ENCODE measurements at regions not wholly inside any gene's neighbourhood (a gene's known extent, or its start where the extent isn't known, plus 50 kb on each side); places are given as distances from the start of the nearest gene placed in this dataset.

GRCh38 chr12:58980768-58981167 is 60.5 kb upstream of the LRIG3 start:
- H2BK5ac ChIP-seq (ENCODE audit: insufficient read length, low read length): no peak overlapping the region
- no peak for TF ChIP-seq CTCF (conservative IDR thresholded peaks at IDR 0.05)
- H3K27ac ChIP-seq (ENCODE audit: insufficient read length, low read depth, low read length): no peak overlapping the region
- H3K23me2 ChIP-seq (ENCODE audit: insufficient read length, low read depth, low read length, poor library complexity, severe bottlenecking): no peaks in the 10 kb centered on the region
- no peak overlapping the region for H4K91ac ChIP-seq (ENCODE audit: insufficient read length, low read depth, low read length)
- WGBS (ENCODE audit: extremely low coverage, insufficient read length, low lambda C conversion rate): no CpG with 5 or more reads among the region's 1 CpG
- H3K18ac ChIP-seq (ENCODE audit: insufficient read length, low read depth, low read length): no peak overlapping the region
- DNase-seq: no peak
- no peak overlapping the region for H3K14ac ChIP-seq (ENCODE audit: insufficient read depth, low read length)
- H3K23ac ChIP-seq (ENCODE audit: insufficient read length, low read depth, low read length): no peak overlapping the region
- H3K9ac ChIP-seq (ENCODE audit: extremely low read depth, insufficient read length, low read length): no peak overlapping the region
- Mint-ChIP-seq H3K36me3 (ENCODE audit: insufficient read depth in 1 of 3, low read depth in 3 of 3) (no peaks in the 10 kb centered on the region), H3K27me3 (ENCODE audit: low read depth) (no peaks in the 10 kb centered on the region; the same call in 1 of the 2 replicates), H3K4me3 (no peak overlapping the region), H3K9me3 (no peaks in the 10 kb centered on the region), H3K27ac (no peak overlapping the region), H3K4me1 (peaks cover 2 to 3% of the 10 kb centered on the region in 2 experiments; a peak in 1 of 4 replicates)
- H2BK20ac ChIP-seq (ENCODE audit: low read depth, low read length, poor library complexity, severe bottlenecking): no peak overlapping the region
- no peaks in the 10 kb centered on the region for H4K20me1 ChIP-seq (ENCODE audit: control insufficient read depth, insufficient read depth, insufficient read length)
- H4K8ac ChIP-seq (replicated peaks; ENCODE audit: insufficient read length, low read depth, low read length): no peak overlapping the region
- no peak overlapping the region for H3K56ac ChIP-seq (ENCODE audit: insufficient read length, low read depth, low read length)
- no peaks in the 10 kb centered on the region for H3K79me1 ChIP-seq (ENCODE audit: insufficient read depth, low read depth, low read length, poor library complexity, severe bottlenecking)
- no peaks in the 10 kb centered on the region for H3K9me3 ChIP-seq (ENCODE audit: control insufficient read depth, low read depth, low read length)
- H4K5ac ChIP-seq (ENCODE audit: insufficient read length, low read depth, low read length): no peak overlapping the region
- no peak overlapping the region for H2AFZ ChIP-seq (ENCODE audit: low read length)
- H3K79me2 ChIP-seq (ENCODE audit: insufficient read depth, low read length): no peaks in the 10 kb centered on the region
- no peak overlapping the region for H2BK12ac ChIP-seq (ENCODE audit: insufficient read length, low read depth, low read length)
- no peak overlapping the region for H2BK120ac ChIP-seq (ENCODE audit: low read depth, low read length, poor library complexity, severe bottlenecking)
- no peak overlapping the region for H3K4me2 ChIP-seq (ENCODE audit: insufficient read depth, insufficient read length, low read length)
- no peak overlapping the region for H2BK15ac ChIP-seq (ENCODE audit: low read depth, low read length)
- no peaks in the 10 kb centered on the region for H3K4me1 ChIP-seq (ENCODE audit: insufficient read depth, low read length)
- H3T11ph ChIP-seq (ENCODE audit: low read length): no peak overlapping the region
- no peak overlapping the region for H3K4ac ChIP-seq (ENCODE audit: low read depth, low read length)
- no peaks in the 10 kb centered on the region for H3K27me3 ChIP-seq (ENCODE audit: insufficient read depth, low read length)
- H2AK5ac ChIP-seq (ENCODE audit: insufficient read length, low read length): no peak overlapping the region
